Fibroblast of lung (primary cell): ENCODE measurements at regions not wholly inside any gene's neighbourhood (a gene's known extent, or its start where the extent isn't known, plus 50 kb on each side); places are given as distances from the start of the nearest gene placed in this dataset.

Experiments used
- EZH2 ChIP-seq: IDR thresholded peaks from 2 replicates; pipeline ENCODE4 v1.5.1; 2012; ENCODE audit warnings: low read length, control low read depth, mild to moderate bottlenecking; ENCODE audit errors: missing control alignments
- TF ChIP-seq, protein P1 (sequence below), 2 donors: IDR thresholded peaks in 1 of 2; conservative IDR thresholded peaks in 1 of 2; 1 replicate in 1 of 2; 2 replicates in 1 of 2; pipeline ENCODE4 v1.5.1; 2011 to 2012; ENCODE audit warnings: low read length in 2 of 2, control low read depth in 1 of 2, inconsistent platforms in 1 of 2, low read depth in 1 of 2, mild to moderate bottlenecking in 1 of 2

DNA sequence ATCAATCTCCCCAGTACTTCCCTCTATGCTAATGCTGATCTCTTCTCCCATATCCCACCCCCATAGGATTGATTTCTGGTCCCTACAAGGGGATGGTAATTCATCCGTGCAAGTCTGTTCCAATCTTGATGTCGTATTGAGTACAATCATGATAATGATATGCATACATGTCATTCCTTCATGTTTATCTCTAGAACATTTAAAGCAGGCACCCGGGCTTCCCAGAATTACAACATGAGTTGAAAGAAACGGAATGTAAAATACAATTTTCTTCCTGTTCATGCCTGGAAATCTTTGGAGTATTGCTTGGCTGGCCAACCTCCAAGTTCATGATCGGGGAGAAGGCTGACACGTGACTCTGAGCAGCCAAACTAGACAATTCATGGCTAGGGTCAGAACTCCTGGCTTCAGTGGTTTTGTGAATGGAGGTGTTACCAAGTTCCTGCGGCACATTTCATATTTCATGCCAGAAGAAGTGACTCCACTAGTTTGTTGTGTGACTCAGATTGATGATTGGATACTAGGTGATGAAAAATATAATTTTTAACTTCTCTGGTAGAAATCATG, 66.6 kb downstream of the C9orf152 start:
- no peak for TF ChIP-seq EZH2
- TF ChIP-seq, protein P1, sequence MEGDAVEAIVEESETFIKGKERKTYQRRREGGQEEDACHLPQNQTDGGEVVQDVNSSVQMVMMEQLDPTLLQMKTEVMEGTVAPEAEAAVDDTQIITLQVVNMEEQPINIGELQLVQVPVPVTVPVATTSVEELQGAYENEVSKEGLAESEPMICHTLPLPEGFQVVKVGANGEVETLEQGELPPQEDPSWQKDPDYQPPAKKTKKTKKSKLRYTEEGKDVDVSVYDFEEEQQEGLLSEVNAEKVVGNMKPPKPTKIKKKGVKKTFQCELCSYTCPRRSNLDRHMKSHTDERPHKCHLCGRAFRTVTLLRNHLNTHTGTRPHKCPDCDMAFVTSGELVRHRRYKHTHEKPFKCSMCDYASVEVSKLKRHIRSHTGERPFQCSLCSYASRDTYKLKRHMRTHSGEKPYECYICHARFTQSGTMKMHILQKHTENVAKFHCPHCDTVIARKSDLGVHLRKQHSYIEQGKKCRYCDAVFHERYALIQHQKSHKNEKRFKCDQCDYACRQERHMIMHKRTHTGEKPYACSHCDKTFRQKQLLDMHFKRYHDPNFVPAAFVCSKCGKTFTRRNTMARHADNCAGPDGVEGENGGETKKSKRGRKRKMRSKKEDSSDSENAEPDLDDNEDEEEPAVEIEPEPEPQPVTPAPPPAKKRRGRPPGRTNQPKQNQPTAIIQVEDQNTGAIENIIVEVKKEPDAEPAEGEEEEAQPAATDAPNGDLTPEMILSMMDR (conservative IDR thresholded peaks at IDR 0.05 in 1 of 2, IDR thresholded peaks at IDR 0.05 in 1 of 2; ENCODE audit: low read depth in 1 of 2, low read length in 2 of 2) = no peak
